ENCODE measurements at regions not wholly inside any gene's neighbourhood (a gene's known extent, or its start where the extent isn't known, plus 50 kb on each side); places are given as distances from the start of the nearest gene placed in this dataset.

- no peak for TF ChIP-seq CTCF (IDR thresholded peaks at IDR 0.05; ENCODE audit: insufficient read depth, low read length, poor library complexity, severe bottlenecking)
- DNase-seq (ENCODE audit: extremely low read depth, insufficient read length), result no peak
- no peaks in the 10 kb centered on the region for H3K27me3 ChIP-seq (replicated peaks; ENCODE audit: control insufficient read depth, insufficient read depth, low read length)
- H3K4me3 ChIP-seq (replicated peaks; ENCODE audit: low read depth, low read length), result no peak overlapping the region
- H3K36me3 ChIP-seq (ENCODE audit: control insufficient read depth, insufficient read depth, low read length), result no peaks in the 10 kb centered on the region
These were observed 328.5 kb upstream of the GOLIM4 start for GRCh38 chr3:168424059-168424734.

- DNase-seq (ENCODE audit: extremely low read depth, insufficient read length), result no peak
- no peak for TF ChIP-seq CTCF (IDR thresholded peaks at IDR 0.05; ENCODE audit: insufficient read depth, low read length, poor library complexity, severe bottlenecking)
- Histone ChIP-seq H3K36me3 (ENCODE audit: control insufficient read depth, insufficient read depth, low read length) (no peaks in the 10 kb centered on the region), H3K27me3 (replicated peaks; ENCODE audit: control insufficient read depth, insufficient read depth, low read length) (no peaks in the 10 kb centered on the region), H3K4me3 (replicated peaks; ENCODE audit: low read depth, low read length) (no peak overlapping the region)
These were observed 327.1 kb upstream of the GOLIM4 start for GRCh38 chr3:168422843-168423242.

- TF ChIP-seq CTCF (IDR thresholded peaks at IDR 0.05; ENCODE audit: insufficient read depth, low read length, poor library complexity, severe bottlenecking), result no peak
- Histone ChIP-seq H3K27me3 (replicated peaks; ENCODE audit: control insufficient read depth, insufficient read depth, low read length) (no peaks in the 10 kb centered on the region), H3K4me3 (replicated peaks; ENCODE audit: low read depth, low read length) (no peak overlapping the region), H3K36me3 (ENCODE audit: control insufficient read depth, insufficient read depth, low read length) (no peaks in the 10 kb centered on the region)
- no peak for DNase-seq (ENCODE audit: extremely low read depth, insufficient read length)
These were observed 323.4 kb upstream of the GOLIM4 start for GRCh38 chr3:168419091-168419490.

GRCh38 chr3:168417016-168417415 is 321.3 kb upstream of the GOLIM4 start:
- DNase-seq (ENCODE audit: extremely low read depth, insufficient read length), result no peak
- no peaks in the 10 kb centered on the region for H3K36me3 ChIP-seq (ENCODE audit: control insufficient read depth, insufficient read depth, low read length)
- H3K4me3 ChIP-seq (replicated peaks; ENCODE audit: low read depth, low read length), result no peak overlapping the region
- TF ChIP-seq CTCF (IDR thresholded peaks at IDR 0.05; ENCODE audit: insufficient read depth, low read length, poor library complexity, severe bottlenecking), result no peak
- H3K27me3 ChIP-seq (replicated peaks; ENCODE audit: control insufficient read depth, insufficient read depth, low read length), result no peaks in the 10 kb centered on the region

- Histone ChIP-seq H3K36me3 (ENCODE audit: control insufficient read depth, insufficient read depth, low read length) (no peaks in the 10 kb centered on the region), H3K27me3 (replicated peaks; ENCODE audit: control insufficient read depth, insufficient read depth, low read length) (no peaks in the 10 kb centered on the region), H3K4me3 (replicated peaks; ENCODE audit: low read depth, low read length) (no peak overlapping the region)
- no peak for DNase-seq (ENCODE audit: extremely low read depth, insufficient read length)
- TF ChIP-seq CTCF (IDR thresholded peaks at IDR 0.05; ENCODE audit: insufficient read depth, low read length, poor library complexity, severe bottlenecking), result no peak
These were observed 320.7 kb upstream of the GOLIM4 start for GRCh38 chr3:168416446-168416845.

- TF ChIP-seq CTCF (IDR thresholded peaks at IDR 0.05; ENCODE audit: insufficient read depth, low read length, poor library complexity, severe bottlenecking), result no peak
- DNase-seq (ENCODE audit: extremely low read depth, insufficient read length), result no peak
- Histone ChIP-seq H3K4me3 (replicated peaks; ENCODE audit: low read depth, low read length) (no peak overlapping the region), H3K27me3 (replicated peaks; ENCODE audit: control insufficient read depth, insufficient read depth, low read length) (no peaks in the 10 kb centered on the region), H3K36me3 (ENCODE audit: control insufficient read depth, insufficient read depth, low read length) (no peaks in the 10 kb centered on the region)
These were observed 318.4 kb upstream of the GOLIM4 start for GRCh38 chr3:168414149-168414548.

Data from GM06990 (cell line).